Fibroblast of the conjunctiva (primary cell): ENCODE measurements at regions not wholly inside any gene's neighbourhood (a gene's known extent, or its start where the extent isn't known, plus 50 kb on each side); places are given as distances from the start of the nearest gene placed in this dataset.
A peak's percentile ranks its signal among the peaks of the same experiment; 100 is the strongest.

Experiments
- DNase-seq: peaks from one replicate; pipeline ENCODE4 v3.0.0-alpha.2; 2010; ENCODE audit warnings: low read depth

DNA sequence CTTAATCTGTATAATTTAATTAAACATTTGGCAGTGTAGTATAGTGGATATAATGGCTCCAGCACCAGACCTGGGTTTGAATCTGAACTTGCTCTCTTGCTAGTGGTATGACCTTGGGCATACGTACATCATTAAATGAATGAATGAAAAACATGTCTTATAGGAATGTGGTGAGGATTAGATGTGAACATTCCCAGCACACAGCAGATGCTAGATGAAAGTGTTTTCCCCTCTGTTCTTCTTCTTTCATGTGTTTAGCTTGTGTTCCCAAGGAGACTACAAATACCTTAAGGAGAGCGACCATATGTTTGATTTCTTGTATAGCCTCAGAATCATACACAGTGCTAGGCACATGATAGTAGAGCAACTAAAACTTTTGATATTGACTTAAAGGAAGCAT is 56.5 kb downstream of the CT47B1 start:
- DNase-seq: no peak

DNA sequence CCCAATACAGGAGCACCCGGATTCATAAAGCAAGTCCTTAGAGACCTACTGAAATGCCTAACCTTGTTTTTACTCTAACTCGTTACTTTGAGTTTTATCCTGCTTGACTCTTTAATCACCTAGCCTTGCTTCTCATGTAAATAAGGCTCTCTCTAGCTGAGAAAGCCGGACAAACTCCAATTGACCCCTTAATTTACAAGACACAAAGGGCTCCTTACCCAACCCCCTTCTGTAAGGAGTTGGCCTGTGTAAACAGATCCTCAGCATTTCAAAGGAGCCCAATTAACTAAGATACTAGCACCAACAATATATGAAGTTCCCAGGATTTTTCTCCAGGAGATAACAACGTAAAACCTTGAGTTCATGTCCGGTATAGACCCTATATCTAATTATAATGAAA is 61.7 kb downstream of the CT47B1 start:
- DNase-seq: no peak

DNA sequence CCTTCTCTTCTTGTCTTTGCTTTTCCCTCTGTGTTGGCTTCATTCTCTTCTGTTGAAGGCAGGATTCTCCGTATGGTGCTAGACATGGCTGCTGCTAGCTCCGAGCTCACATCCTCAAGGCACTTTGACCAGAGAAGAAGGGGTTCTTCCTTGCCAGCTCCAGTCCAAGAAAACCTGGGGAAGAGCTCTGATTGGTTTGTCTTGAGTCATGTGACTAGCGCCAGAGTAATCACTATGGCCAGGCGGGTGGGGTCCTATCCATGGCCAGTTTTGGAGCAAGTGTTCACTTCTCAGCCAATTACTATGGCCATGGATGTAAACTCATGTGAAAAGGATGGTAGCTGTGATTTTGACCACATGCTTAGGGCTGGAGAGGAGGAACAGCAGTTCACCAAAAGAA is 74.2 kb downstream of the CT47B1 start:
- DNase-seq: no peak

DNA sequence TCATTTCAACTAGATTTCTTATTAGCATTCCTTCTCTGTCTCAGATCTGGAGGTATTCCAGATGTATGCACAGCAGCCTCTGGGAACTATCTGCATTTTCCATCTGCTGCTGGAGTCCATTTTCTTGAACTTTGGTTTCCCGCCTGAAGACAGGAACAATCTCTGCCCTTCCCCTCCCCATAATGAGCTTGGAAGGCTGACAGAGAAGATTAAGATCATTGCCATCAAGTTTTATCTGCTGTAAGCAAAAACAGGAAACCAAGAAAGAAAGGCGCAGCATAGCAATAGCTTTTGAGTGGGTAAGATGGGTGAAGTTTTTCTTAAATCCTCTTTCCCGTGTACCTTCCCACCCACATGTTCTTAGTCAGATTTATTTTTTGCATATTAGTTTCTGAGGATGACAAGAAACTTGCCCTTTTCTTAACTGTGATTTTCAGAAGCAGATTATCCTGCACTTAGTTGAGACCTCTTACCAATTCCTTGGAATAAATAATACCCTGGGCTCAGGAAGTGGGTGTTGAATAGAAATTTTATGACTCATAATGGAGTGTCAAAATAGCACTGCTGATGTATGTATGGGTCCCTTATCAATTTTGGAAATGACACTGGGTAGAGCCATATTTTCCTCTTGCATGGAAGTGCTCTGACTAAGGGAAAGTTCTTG is 78.3 kb downstream of the CT47B1 start:
- DNase-seq: no peak

DNA sequence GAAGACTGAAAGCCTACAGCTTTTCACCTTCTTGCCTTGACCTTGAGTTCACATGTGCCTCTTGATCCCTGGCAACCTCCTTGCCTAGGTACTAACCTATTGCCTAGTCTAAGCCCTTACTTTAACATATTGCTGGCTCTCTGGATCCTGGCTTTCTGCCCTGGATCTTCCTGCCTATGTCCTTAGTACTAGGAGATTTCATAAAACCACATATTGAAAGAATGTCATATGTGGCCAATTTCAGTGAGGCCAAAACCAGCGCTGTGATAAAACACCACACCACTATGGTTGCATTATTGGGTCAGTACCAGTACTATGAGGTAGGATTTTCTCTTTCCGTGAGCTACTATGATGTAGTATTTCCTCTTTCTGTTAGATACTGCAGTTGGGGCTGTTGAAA is 80.4 kb downstream of the CT47B1 start:
- DNase-seq: no peak

DNA sequence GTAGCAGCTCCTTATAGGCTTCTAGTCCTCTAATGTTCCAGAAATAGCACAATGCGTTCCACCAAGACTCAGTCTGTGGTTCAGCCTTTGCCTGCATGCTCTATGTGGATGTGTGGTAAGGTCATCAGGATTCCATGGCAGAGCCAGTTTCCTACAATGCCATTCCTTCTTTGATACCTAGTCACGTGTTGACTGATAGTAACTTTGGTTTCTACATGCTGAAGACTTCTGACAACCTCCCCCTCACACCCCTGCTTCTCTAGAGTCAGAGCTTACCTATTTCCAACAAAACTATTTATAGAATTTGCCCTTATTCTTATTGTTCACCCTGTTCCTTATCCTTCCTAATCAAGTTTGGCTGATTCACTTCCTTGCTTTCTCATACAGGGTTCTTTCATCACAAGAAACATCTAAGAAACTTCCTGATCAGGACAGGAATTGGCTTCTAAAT is 81.1 kb downstream of the CT47B1 start:
- DNase-seq: no peak

DNA sequence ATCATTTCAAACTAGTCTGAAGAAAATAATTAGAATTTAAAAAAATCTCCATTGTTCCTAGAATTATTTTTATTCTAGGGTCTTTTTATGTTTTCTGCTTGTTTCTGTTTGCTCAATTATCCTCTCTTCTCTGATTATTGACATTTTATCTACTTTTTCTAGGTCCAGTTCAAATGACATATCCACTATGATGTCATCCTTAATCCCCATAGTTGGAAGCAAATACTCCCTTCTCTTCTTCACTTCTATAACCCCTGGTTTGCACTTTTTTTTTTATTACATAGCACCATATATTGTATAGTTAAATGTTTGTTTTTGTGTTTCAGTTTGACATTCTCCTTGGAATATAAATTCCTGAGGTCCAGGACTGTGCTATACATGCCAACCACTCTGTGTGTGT is 82.6 kb downstream of the CT47B1 start:
- DNase-seq: no peak

DNA sequence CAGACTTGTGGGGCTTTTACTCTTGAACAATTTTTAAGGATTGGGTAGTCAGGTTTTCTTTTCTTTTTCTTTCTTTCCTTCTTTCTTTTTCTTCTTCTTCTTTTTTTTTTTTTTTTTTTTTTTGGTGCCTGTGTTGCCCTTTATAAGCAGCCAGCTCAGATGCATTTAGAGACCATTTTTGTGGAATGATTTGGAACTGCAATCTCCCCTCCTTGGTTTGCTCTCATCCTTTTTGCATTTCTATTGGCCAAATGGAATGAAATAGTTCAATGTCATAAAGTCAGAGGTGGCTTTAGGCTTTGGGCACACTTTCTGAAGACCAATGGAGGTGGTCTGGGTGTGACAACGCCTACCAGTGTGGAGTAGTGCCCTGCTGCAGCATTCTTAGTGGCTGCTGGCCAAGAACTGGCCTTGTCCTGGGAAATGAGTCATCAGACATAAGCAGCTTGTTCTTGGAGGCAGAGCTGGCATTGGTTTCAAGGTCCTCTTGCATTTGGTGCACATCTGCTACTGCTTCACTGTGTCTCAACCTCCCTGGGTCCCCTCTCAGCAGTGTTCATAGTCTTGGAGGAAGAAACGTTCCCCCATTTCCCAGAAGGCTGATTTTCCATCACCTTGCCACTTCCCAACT is 84.5 kb downstream of the CT47B1 start:
- DNase-seq: peak; percentile 71

DNA sequence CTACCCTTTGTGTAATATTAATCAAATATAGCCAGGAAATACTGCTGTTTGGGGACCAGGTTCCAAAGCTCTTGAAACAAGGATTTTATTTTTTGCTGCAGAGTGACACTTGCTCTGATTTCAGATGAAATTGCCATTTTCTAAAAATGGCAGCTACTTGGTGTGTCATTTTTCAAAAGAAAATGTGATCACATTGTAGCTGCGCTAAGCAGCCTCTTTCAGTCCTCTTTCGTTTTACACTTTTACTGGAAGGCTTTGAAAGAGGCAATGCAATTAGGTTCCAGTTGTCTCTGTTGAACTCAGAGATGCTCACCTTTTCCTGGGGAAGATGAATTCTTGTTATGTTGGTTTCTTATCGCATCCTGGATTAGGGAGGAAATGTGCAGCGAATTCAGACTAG is 85.1 kb downstream of the CT47B1 start:
- no peak for DNase-seq

DNA sequence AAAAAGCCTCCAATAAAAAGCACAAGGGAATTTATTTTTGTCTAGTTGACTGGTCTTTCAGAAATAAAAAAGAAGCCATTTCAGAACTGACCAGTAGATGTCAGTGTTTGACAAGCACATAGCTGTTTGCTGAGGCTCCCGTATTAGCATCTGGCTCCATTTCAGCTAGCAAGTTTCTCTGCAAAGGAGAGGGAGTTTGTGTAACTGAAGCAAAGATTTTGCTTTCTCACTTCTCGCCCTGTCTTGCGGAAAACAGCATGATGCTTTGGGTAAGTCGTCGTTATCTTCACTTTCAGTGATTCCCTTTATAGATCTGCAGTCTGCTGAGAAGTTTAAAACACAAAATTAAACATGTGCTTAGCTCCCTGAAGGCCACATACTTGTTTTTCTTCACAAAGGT is 85.5 kb downstream of the CT47B1 start:
- peak; percentile 77 for DNase-seq

DNA sequence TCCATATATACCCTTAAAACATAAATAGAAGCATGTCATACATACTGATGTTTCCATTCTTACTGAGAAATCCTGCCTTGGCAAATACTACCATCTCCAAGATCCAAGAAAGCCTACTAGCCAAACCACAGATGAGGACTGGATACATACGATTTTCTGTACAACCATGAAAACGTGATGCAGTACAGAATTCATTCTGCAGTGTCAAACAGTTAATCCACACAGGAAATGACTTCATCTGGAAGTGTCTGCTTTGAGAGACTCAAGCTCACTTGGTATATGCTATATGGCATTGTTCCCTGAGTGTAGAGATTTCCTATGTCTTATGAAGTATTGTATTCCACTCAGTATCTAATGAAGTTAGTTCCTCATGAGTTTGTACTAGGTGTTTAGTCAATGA is 94.3 kb downstream of the CT47B1 start:
- DNase-seq: no peak

DNA sequence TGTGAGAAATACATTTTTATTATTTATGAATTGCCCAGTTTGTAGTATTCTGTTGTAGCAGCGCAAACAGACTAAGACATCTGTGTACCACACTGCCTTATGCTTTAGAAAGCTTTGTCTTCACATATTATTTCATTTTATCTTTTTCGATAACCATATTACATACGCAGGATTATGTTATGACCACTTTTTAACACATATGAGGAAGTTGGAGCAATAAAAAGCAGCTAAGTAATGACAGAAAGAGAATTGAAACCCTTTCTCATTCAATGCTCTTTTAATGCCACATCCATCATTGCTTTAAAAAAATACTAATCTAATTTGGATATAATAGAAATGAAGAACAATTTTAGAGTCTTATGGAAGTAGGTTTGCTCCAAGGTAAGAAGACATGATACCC is 99.7 kb downstream of the CT47B1 start:
- no peak for DNase-seq

DNA sequence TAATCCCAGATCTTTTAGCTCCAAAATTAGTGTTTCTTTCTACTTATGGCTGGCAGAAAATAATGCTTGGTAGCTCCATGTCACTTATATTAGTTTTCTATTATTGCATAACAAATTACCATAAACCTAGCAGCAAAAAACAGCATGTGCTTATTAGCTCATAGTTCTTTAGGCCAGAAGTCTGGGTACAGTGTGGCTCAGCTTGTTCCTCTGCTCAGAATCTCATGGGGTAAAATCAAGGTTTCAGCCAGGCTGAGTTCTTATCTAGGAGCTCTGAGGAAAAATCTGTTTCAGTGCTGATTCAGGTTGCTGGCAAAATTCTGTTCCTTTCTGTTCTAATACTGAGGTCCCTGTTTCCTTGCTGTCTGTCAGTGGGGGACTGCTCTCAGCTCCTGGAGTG is 101.1 kb downstream of the CT47B1 start:
- no peak for DNase-seq

DNA sequence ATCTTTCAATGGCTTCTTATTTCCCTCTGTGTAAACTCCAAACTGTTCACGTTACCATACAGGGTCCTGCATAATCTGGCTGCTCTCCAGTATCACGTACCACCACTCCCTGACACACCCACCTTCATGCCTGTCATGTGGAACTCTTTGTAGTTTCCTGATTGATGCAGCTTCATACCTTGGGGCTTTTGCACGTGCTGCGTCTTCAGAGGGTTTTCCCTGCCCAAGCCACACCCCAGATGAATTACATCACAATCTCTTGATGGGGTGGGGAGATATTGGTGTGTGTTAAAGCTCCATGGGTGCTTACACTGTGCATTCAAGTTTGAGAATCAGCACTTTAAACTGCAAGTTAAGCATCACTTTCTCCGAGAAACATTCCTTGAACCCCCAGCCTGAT is 101.9 kb downstream of the CT47B1 start:
- no peak for DNase-seq

DNA sequence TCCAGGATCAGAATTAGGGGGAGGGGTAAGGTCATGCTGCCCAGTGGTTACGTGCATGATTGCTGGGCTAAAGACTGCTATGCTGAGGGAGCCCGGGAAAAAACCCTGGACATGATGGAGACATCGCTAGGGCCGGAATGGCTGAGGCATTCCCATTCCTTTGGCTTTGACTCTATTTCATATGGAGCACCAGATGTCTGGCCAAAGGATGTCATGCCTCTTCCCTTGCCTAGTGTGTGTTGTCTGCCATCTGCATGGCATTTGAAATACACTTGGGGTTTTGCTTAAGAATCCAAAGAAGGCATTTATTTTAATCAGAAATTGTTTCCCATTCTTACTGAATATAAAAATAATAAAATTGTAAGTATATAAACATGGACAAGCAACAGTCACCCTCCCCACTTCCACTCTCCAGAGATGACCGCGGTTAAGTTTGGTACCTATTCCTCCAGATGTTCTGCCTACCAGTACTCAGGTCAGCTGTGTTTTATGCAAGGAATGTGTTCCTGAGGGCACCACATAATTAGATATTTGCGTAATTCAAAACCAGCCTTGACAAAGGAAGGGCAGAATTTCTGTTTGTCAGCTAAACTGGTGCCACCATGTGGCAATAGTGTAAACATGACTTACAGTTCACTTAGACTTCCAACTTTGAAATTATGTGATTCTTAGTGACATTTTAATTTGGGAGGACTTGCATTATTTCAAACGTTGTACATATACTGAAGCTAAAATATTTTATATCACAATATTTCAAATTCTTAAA is 105.9 kb downstream of the CT47B1 start:
- DNase-seq: peak; percentile 51

DNA sequence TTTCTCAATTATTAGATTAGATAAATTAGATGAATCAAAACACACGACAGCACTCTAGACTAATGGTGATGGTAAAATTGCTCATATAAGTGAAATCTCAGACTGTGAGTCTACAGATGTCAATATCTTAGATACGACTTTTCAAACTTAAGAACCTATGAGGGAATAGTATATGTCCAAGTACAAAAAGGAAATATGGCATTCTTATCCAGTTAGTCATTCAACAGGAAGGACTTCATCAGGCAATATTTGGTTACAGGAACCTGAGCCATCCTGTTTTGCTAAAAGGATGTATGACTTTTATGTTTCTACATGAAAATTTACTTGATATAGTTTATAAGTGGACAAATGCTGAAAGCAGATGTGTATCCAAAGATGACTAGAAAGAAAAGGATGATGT is 107.0 kb downstream of the CT47B1 start:
- DNase-seq: no peak

DNA sequence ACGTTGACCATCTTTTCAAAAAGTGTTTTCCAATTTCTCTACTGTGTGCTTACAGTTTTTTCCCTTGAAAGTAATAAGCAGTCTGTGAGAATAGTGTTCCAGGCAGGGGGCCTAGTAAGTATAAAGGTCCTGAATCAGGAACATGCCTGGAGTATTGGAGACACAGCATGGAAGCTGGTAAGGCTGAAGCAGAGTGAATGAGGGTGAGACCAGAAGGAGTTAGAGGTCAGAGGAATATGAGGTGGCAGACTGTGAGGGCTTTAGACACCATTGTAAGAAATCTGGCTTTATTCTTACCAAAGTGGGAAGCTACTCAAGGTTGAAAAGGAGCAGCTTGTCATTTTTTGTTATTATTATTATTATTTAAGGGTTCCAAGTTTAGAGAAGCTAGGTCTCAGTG is 107.4 kb downstream of the CT47B1 start:
- DNase-seq: no peak

DNA sequence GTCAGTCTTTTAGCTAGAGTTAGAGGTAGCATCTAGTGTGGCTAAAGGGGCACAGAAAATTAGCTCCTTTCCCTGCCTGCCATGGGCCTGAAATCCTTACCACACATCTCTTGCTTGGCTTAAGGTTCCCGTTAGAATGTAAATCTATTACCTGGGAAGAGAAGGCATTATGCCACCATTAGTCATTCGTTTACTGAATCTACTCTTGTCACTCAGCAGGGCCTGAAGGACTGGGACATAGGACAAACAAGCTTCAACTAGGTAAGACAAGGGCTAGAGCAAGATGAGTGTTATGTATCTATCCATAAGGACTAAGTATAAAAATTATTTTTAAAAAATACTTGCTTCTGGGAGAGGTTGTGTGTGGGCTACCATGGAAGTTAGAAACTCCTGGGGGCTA is 112.4 kb downstream of the CT47B1 start:
- no peak for DNase-seq

DNA sequence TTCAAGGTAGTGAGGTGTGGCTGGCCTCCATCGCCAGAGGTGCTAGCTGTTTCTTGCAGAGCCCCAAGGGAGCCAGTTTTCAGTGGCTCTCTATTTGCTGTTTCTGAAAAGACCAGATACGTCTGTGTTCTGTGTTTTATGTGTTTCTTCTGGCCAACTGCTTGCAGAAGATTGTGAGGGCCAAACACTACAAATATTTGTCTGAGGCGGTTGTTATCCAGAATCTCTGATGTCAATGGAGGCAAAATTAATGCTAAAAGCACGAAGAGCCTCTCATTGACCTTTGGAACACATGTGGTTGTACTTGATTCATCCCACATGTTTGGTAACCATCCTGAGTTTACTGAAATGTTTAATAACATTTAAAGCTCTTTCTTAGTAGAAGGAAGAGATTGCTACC is 113.9 kb downstream of the CT47B1 start:
- peak; percentile 72 for DNase-seq

DNA sequence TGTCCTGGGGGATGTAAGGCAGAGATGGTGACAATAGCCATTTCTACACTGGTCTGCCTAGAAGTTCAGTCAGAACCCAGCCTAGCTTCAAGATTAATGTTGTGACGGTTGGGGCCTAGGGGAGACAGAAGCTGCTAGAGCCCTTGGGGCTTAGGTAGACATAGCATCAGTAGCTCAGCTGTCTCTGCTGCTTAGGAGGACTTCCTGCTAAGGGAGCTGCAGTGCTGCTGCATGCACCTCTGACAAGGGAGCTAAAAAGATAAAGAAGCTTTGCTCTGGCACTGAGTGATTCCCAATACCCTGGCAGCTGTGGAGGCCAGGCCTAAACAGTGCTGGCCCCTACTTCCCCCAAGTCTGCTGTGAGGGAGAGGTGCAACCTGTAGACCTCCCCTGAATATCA is 116.0 kb downstream of the CT47B1 start:
- no peak for DNase-seq

DNA sequence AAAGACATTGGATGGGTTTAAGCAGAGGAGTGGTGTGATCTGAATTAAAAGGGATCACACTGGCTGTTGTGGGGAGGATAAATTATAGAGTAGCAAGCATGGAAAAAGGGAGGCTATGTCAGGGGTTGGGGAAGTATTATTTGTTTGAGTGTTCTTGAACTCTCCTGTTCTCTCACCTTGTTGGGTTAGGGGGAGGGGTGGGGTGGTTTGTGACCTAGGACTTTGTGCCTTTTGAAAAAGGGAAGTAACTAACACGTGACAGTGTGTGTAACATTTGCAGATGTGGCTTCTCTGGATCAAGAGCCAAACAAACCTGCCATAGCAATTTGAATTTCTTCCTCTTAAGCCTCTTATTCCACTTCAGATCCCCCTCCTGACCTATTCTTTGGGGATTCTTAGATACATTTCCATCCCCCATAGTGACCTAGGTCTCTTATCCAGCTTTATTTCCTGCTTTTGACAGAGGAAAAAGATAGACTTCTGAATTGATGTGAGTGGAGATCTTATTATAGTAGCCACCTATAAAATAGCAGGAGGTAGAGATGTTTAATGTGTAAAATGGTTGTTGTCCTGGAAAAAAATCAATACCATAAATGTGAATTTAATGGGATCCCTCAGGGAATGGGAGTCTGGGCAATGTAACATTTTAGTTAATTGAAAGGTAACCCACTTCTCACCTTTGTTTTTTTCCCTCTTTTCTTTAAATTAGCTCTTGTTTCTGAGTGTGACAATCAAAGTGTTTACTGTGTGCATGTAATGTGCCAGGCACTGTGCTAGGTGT is 120.4 kb downstream of the CT47B1 start:
- no peak for DNase-seq

DNA sequence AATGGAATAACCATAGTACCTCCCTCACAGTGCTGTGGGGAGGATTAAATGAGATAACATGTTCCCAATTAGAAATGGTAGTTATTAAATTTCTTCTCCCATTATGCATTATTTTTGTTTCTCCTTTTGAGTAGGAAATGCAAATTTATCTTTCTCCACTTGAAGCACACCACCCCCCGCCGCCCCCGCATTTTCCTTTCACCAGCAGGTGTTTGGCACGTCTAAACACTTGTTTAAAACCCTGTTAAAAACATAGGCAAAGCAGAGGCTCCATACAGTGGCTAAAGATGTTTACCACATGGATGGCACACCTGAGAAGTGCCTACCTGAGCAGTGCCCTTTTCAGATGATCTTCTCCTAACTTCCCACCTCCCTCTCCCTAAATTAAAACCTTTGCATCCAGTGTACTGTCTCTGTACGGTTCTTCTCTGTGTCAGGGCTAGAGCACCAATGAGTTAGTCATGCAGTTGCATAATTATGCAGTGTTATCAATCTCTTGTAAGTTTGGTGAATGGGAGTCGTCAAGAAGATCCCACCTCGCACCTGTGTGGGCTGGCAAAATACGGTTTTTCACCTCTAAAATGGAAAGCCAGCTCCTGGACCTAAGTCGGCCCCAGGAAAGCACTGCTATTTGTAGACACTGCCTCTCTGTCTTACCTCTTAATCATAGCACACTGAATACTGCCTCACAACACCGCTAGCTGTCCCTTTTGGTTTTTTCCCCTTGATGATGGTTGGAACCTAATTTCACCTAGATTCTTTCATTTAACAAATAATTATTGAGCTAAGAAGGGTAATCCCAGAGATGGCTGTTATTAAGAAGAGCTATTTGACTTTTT is 122.0 kb downstream of the CT47B1 start:
- DNase-seq: no peak
